GM23248 (cell line): ENCODE measurements at regions not wholly inside any gene's neighbourhood (a gene's known extent, or its start where the extent isn't known, plus 50 kb on each side); places are given as distances from the start of the nearest gene placed in this dataset.

Experiments used
- DNase-seq: peaks from one replicate; pipeline ENCODE4 v3.0.0-alpha.2; 2015
- H2AFZ ChIP-seq: fragments of 200-600 bp; sonication (generic); 2 replicates; pipeline ENCODE4 v1.6.1; 2016; ENCODE audit warnings: antibody characterized with exemption
- H3F3A ChIP-seq: fragments of 200-600 bp; sonication (generic); 2 replicates; pipeline ENCODE4 v1.6.1; 2016; ENCODE audit warnings: mild to moderate bottlenecking, antibody characterized with exemption, mixed run types; ENCODE audit not compliant: insufficient read depth
- H3K27ac ChIP-seq: fragments of 200-600 bp; sonication (generic); 2 replicates; pipeline ENCODE4 v1.5.1; 2016; ENCODE audit warnings: mild to moderate bottlenecking
- H3K27me3 ChIP-seq: fragments of 200-600 bp; sonication (generic); replicated peaks from 2 replicates; pipeline ENCODE4 v1.6.1; 2016; ENCODE audit warnings: mild to moderate bottlenecking; ENCODE audit not compliant: insufficient read depth
- H3K36me3 ChIP-seq: fragments of 200-600 bp; sonication (generic); 2 replicates; pipeline ENCODE4 v1.6.1; 2016; ENCODE audit warnings: low read depth, mild to moderate bottlenecking
- H3K4me1 ChIP-seq: fragments of 200-600 bp; sonication (generic); 2 replicates; pipeline ENCODE4 v1.6.1; 2016; ENCODE audit warnings: mild to moderate bottlenecking; ENCODE audit not compliant: insufficient read depth
- H3K4me2 ChIP-seq: fragments of 200-600 bp; sonication (generic); one replicate; pipeline ENCODE4 v1.6.1; 2016; ENCODE audit warnings: mild to moderate bottlenecking; ENCODE audit not compliant: unreplicated experiment
- H3K4me3 ChIP-seq: fragments of 200-600 bp; sonication (generic); 2 replicates; pipeline ENCODE4 v1.5.1; 2016; ENCODE audit warnings: mild to moderate bottlenecking
- H3K79me2 ChIP-seq: fragments of 200-600 bp; sonication (generic); 2 replicates; pipeline ENCODE4 v1.6.1; 2016; ENCODE audit warnings: mild to moderate bottlenecking; ENCODE audit not compliant: insufficient read depth
- H3K9ac ChIP-seq: fragments of 200-600 bp; sonication (generic); 2 replicates; pipeline ENCODE4 v1.6.1; 2016; ENCODE audit warnings: mild to moderate bottlenecking
- H3K9me2 ChIP-seq: fragments of 200-600 bp; sonication (generic); 2 replicates; pipeline ENCODE4 v1.6.1; 2016; ENCODE audit warnings: mixed run types, mild to moderate bottlenecking, moderate library complexity; ENCODE audit not compliant: insufficient read depth
- H3K9me3 ChIP-seq: fragments of 200-600 bp; sonication (generic); one replicate; pipeline ENCODE4 v1.6.1; 2017; ENCODE audit warnings: low read depth
- H4K20me1 ChIP-seq: fragments of 200-600 bp; sonication (generic); 2 replicates; pipeline ENCODE4 v1.6.0; 2016; ENCODE audit not compliant: insufficient read depth
- EZH2 ChIP-seq: fragments of 200-600 bp; sonication (generic); IDR thresholded peaks from 2 replicates; pipeline ENCODE4 v1.6.1; 2018; ENCODE audit warnings: antibody characterized with exemption, mild to moderate bottlenecking; ENCODE audit not compliant: insufficient read depth, poor library complexity, severe bottlenecking
- EZH2phosphoT487 ChIP-seq: fragments of 200-600 bp; sonication (generic); IDR thresholded peaks from 2 replicates; pipeline ENCODE4 v1.6.1; 2018; ENCODE audit warnings: antibody characterized with exemption, moderate library complexity, mild to moderate bottlenecking, low read depth; ENCODE audit not compliant: insufficient read depth
- WGBS, 2 experiments: methylation state at CpG; one replicate each; pipeline ENCODE4 v1.1.6; 2015 to 2017; ENCODE audit warnings: low lambda C conversion rate in 2 of 2, low coverage in 1 of 2; ENCODE audit errors: missing lambda C conversion rate in 2 of 2; 5-methylcytosine and 5-hydroxymethylcytosine counted together
- in situ Hi-C: fragments of 300-500 bp; cut with MboI; formaldehyde crosslinking; loops from 2 replicates; pipeline ENCODE4 v1.15.0; 2020

DNA sequence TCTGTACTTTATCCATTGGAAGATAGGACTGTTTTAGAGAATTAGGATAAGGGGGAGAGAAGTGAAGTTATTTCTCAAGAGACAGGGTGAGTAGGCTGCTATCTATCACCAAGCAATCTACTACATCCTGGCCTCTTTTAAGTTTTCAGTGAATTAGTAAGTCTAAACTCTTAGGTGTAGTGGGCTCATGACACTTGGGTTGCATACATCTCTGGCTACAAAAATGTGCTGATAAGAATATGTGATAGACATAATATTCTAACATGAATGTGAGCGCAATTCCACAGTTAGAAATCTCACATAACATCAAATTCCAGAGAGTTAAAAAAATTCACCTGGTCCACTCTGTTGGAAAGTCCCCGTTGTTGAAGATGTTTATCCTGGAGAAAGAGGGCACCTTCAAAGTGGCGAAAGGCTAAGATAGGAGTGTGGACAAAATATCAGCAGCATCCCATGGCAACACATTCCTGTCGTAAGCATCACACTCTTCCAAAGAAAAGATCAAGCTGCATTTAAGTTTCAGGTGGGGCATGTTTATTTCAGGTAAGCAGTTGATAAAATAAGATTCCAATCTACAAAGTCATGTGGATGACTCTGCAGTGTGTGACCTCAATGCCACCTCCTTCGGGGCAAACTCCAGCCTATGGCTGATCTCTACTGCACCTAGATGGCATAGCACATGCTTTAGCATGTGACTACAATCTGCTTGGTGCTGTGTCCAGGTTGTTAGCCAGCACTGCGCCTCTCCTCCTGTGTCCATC, 111.7 kb upstream of the NEDD9 start:
- no peaks in the 10 kb centered on the region for H3K9me3 ChIP-seq
- in situ Hi-C loops: no loop called here
- 75 to 84% methylated on average over 6 of the region's 6 CpGs for WGBS, 2 experiments

GRCh38 chr6:11341867-11342266, 109.4 kb upstream of the NEDD9 start:
- Histone ChIP-seq H3K4me2 (no peak overlapping the region), H3K79me2 (no peaks in the 10 kb centered on the region), H2AFZ (no peak overlapping the region), H3K4me3 (no peak overlapping the region), H3K27ac (no peak overlapping the region), H3K4me1 (no peaks in the 10 kb centered on the region), H3K9me3 (no peaks in the 10 kb centered on the region), H3F3A (peaks cover 8% of the 10 kb centered on the region), H4K20me1 (no peaks in the 10 kb centered on the region), H3K27me3 (no peaks in the 10 kb centered on the region; the same call in 1 of the 2 replicates), H3K9me2 (no peaks in the 10 kb centered on the region), H3K9ac (no peak overlapping the region), H3K36me3 (no peaks in the 10 kb centered on the region)
- in situ Hi-C loops: no loop called here
- 7 to 9% methylated on average over 2 of the region's 2 CpGs for WGBS, 2 experiments
- peak; percentile 77 for DNase-seq
- TF ChIP-seq EZH2phosphoT487 (no peak), EZH2 (no peak)

More for the DNA sequence above, 111.7 kb upstream of the NEDD9 start:
- Histone ChIP-seq H3K9me2 (no peaks in the 10 kb centered on the region), H3K9ac (no peak overlapping the region), H3K4me3 (no peak overlapping the region), H4K20me1 (no peaks in the 10 kb centered on the region), H3F3A (peaks cover 8% of the 10 kb centered on the region), H3K4me1 (no peaks in the 10 kb centered on the region), H3K27me3 (no peaks in the 10 kb centered on the region; the same call in 1 of the 2 replicates), H3K79me2 (no peaks in the 10 kb centered on the region), H2AFZ (no peak overlapping the region), H3K27ac (no peak overlapping the region), H3K4me2 (no peak overlapping the region), H3K36me3 (no peaks in the 10 kb centered on the region)
- DNase-seq: no peak
- TF ChIP-seq EZH2phosphoT487: no peak
- TF ChIP-seq EZH2: no peak

GRCh38 chr6:11341303-11341702, 108.8 kb upstream of the NEDD9 start:
- H3K27ac ChIP-seq: no peak overlapping the region
- in situ Hi-C loops: no loop called here
- H4K20me1 ChIP-seq: no peaks in the 10 kb centered on the region
- no peaks in the 10 kb centered on the region for H3K79me2 ChIP-seq
- no peak for TF ChIP-seq EZH2phosphoT487
- TF ChIP-seq EZH2: no peak
- no peak for DNase-seq
- 64 to 77% methylated on average over 3 of the region's 3 CpGs for WGBS, 2 experiments
- no peaks in the 10 kb centered on the region for H3K9me2 ChIP-seq
- H3K4me3 ChIP-seq: no peak overlapping the region
- H3K4me1 ChIP-seq: no peaks in the 10 kb centered on the region
- no peak overlapping the region for H2AFZ ChIP-seq
- peaks cover 8% of the 10 kb centered on the region for H3F3A ChIP-seq
- no peaks in the 10 kb centered on the region; the same call in 1 of the 2 replicates for H3K27me3 ChIP-seq
- no peak overlapping the region for H3K9ac ChIP-seq
- no peaks in the 10 kb centered on the region for H3K36me3 ChIP-seq
- no peaks in the 10 kb centered on the region for H3K9me3 ChIP-seq
- H3K4me2 ChIP-seq: no peak overlapping the region

DNA sequence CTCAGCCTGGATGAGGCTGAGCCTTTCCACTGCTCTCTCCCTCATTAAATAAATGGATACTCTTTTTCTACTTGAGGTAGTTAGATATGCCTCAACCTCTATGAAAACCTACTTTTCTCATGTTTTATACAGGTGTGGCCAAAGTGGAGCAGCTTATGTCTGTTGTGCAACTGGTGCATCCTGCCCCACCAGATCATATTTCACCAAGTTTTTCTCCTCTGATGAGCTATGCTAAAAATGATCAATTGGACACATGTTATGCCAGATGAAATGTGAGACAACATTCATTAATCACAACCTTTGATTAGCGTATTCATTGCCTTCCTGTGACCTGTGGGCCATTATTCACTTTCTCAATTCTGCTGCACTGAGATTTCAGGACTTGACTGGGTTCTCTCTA, 106.9 kb upstream of the NEDD9 start:
- no peaks in the 10 kb centered on the region for H3K4me1 ChIP-seq
- no peak overlapping the region for H3K9ac ChIP-seq
- no peak overlapping the region for H2AFZ ChIP-seq
- H3K9me3 ChIP-seq: no peaks in the 10 kb centered on the region
- no peak overlapping the region for H3K27ac ChIP-seq
- H3K4me2 ChIP-seq: no peak overlapping the region
- H4K20me1 ChIP-seq: no peaks in the 10 kb centered on the region
- DNase-seq: no peak
- H3F3A ChIP-seq: peaks cover 8% of the 10 kb centered on the region
- in situ Hi-C loops: no loop called here
- H3K79me2 ChIP-seq: no peaks in the 10 kb centered on the region
- H3K27me3 ChIP-seq: no peaks in the 10 kb centered on the region
- no peaks in the 10 kb centered on the region for H3K9me2 ChIP-seq
- 86 to 90% methylated on average over 1 of the region's 1 CpG for WGBS, 2 experiments
- no peak overlapping the region for H3K4me3 ChIP-seq
- H3K36me3 ChIP-seq: no peaks in the 10 kb centered on the region
- TF ChIP-seq EZH2phosphoT487: no peak
- no peak for TF ChIP-seq EZH2
